CD8-positive, alpha-beta memory T cell (primary cell): ENCODE measurements at regions not wholly inside any gene's neighbourhood (a gene's known extent, or its start where the extent isn't known, plus 50 kb on each side); places are given as distances from the start of the nearest gene placed in this dataset.

Experiments used
- CTCF ChIA-PET: fragments of 350-600 bp; sonication (Branson Sonifier 250); formaldehyde crosslinking; loops from one replicate; lab custom pipeline; 2021; ENCODE audit warnings: antibody characterized with exemption; lab: Charles Lee
- POLR2A ChIA-PET: fragments of 350-600 bp; sonication (Branson Sonifier 250); formaldehyde crosslinking; loops from one replicate; lab custom pipeline; 2021; ENCODE audit warnings: antibody characterized with exemption; lab: Charles Lee
- DNase-seq, 5 donors: peaks; one replicate each; pipeline versions ENCODE4 v3.0.0 to v3.0.0-alpha.2; 2020 to 2022; ENCODE audit warnings: mixed read lengths in 1 of 5
- H3K27ac ChIP-seq: one replicate; pipeline ENCODE4 v1.7.0; 2013; ENCODE audit warnings: low read depth, mild to moderate bottlenecking, low read length, moderate library complexity
- H3K27me3 ChIP-seq: 2 replicates; pipeline ENCODE4 v1.7.0; 2013; ENCODE audit warnings: low read length, mild to moderate bottlenecking; ENCODE audit not compliant: insufficient read depth, poor library complexity, severe bottlenecking
- H3K36me3 ChIP-seq: 2 replicates; pipeline ENCODE4 v1.7.0; 2013; ENCODE audit warnings: mild to moderate bottlenecking, low read length, moderate library complexity; ENCODE audit not compliant: insufficient read depth
- H3K4me1 ChIP-seq: 2 replicates; pipeline ENCODE4 v1.7.0; 2013; ENCODE audit warnings: mild to moderate bottlenecking, low read length, moderate library complexity; ENCODE audit not compliant: insufficient read depth
- H3K4me3 ChIP-seq: 2 replicates; pipeline ENCODE4 v1.7.0; 2013; ENCODE audit warnings: mild to moderate bottlenecking, low read length
- H3K9me3 ChIP-seq: 2 replicates; pipeline ENCODE4 v1.7.0; 2013; ENCODE audit warnings: mild to moderate bottlenecking, low read length
- H3K27ac Mint-ChIP-seq, 8 donors: one replicate each; pipeline ENCODE4 v1.8.0; 2020 to 2021; ENCODE audit warnings: mixed read lengths in 8 of 8, mild to moderate bottlenecking in 6 of 8, inconsistent platforms in 3 of 8, moderate library complexity in 3 of 8
- H3K27me3 Mint-ChIP-seq, 2 donors: one replicate each; pipeline ENCODE4 v1.8.0; 2020 to 2021; ENCODE audit warnings: mixed read lengths in 2 of 2, mild to moderate bottlenecking in 1 of 2, moderate library complexity in 1 of 2
- H3K36me3 Mint-ChIP-seq, 3 donors: one replicate each; pipeline ENCODE4 v1.8.0; 2020 to 2021; ENCODE audit warnings: mixed read lengths in 3 of 3, inconsistent platforms in 1 of 3, mild to moderate bottlenecking in 1 of 3
- H3K4me1 Mint-ChIP-seq, 3 donors: one replicate each; pipeline ENCODE4 v1.8.0; 2020 to 2021; ENCODE audit warnings: mixed read lengths in 3 of 3, inconsistent platforms in 1 of 3, mild to moderate bottlenecking in 1 of 3
- H3K4me3 Mint-ChIP-seq, 7 donors: one replicate each; pipeline ENCODE4 v1.8.0; 2020 to 2021; ENCODE audit warnings: mixed read lengths in 7 of 7, mild to moderate bottlenecking in 6 of 7, moderate library complexity in 4 of 7, inconsistent platforms in 2 of 7
- H3K9me3 Mint-ChIP-seq, 5 donors: one replicate each; pipeline ENCODE4 v1.8.0; 2020 to 2022; ENCODE audit warnings: mixed read lengths in 5 of 5, mild to moderate bottlenecking in 3 of 5, moderate library complexity in 2 of 5, inconsistent platforms in 1 of 5

DNA sequence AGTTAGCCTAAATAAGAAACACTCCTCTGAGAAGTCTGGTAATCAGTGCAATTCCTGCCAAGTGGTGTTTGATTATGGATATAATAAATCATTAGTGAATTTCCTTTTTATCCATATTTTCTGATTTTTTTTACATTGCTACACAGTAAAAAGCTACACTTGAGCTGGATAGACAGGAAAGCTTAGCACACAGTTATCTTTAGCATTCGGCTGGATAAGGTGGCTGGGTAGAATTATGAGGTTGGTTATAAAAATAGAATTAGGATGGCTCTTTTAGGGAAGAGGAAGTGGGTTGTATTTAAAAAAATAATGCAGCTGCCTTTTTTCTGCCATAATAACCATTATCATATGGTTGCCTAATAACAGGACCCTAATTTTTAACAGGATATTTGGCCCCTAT is 460.6 kb downstream of the NAF1 start:
- no peak overlapping the region for H3K27ac Mint-ChIP-seq
- Histone ChIP-seq H3K9me3 (no peaks in the 10 kb centered on the region), H3K4me3 (no peak overlapping the region), H3K4me1 (no peaks in the 10 kb centered on the region), H3K27me3 (no peaks in the 10 kb centered on the region), H3K36me3 (no peaks in the 10 kb centered on the region), H3K27ac (no peak overlapping the region)
- no peaks in the 10 kb centered on the region for H3K27me3 Mint-ChIP-seq
- H3K4me1 Mint-ChIP-seq = no peaks in the 10 kb centered on the region
- DNase-seq = no peak
- POLR2A ChIA-PET = no interaction called here
- CTCF ChIA-PET = no interaction called here
- H3K4me3 Mint-ChIP-seq = no peak overlapping the region
- peaks cover 0 to 22% (median 11%) of the 10 kb centered on the region in 5 donors for H3K9me3 Mint-ChIP-seq
- H3K36me3 Mint-ChIP-seq = no peaks in the 10 kb centered on the region

GRCh38 chr4:162705130-162705803 is 461.4 kb downstream of the NAF1 start:
- Histone ChIP-seq H3K4me3 (no peak overlapping the region), H3K27ac (no peak overlapping the region), H3K4me1 (no peaks in the 10 kb centered on the region), H3K36me3 (no peaks in the 10 kb centered on the region), H3K27me3 (no peaks in the 10 kb centered on the region), H3K9me3 (no peaks in the 10 kb centered on the region)
- Mint-ChIP-seq H3K27me3 (peaks cover 0 to 2% of the 10 kb centered on the region in 2 donors), H3K27ac (no peak overlapping the region), H3K4me1 (no peaks in the 10 kb centered on the region), H3K9me3 (peaks cover 0 to 22% (median 7%) of the 10 kb centered on the region in 5 donors), H3K36me3 (no peaks in the 10 kb centered on the region), H3K4me3 (no peak overlapping the region)
- ChIA-PET CTCF (no interaction called here), POLR2A (no interaction called here)
- DNase-seq = no peak

DNA sequence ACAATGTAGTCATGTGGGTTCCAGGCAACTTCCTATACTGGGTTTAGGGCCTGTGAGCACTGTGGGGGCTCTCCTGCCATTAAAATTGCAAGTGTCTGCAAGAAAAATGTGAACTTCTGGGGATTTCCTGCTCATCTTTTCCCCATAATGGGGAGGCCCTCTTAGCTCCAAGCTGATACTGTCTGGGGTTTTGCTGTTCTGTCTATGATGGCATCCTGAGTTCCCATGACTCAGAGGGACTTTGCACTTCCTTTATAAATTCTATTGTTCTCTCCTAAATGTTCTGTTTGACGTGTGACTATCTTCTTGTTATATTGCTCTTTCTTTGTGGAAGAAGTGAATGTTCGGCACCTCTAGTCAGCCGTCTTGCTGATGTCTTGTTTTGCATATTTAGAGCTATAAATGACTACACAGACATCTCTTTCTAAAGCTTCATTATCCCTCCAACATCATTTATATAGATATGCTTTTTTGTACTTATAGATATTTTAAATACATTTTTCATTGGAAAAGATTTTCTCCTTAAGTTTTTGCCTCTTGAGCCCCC is 465.8 kb downstream of the NAF1 start:
- Mint-ChIP-seq H3K27ac (no peak overlapping the region), H3K4me3 (no peak overlapping the region), H3K4me1 (no peaks in the 10 kb centered on the region), H3K27me3 (peaks cover 0 to 2% of the 10 kb centered on the region in 2 donors), H3K36me3 (no peaks in the 10 kb centered on the region), H3K9me3 (peaks cover 2 to 28% (median 5%) of the 10 kb centered on the region in 5 donors)
- ChIA-PET CTCF (no interaction called here), POLR2A (no interaction called here)
- H3K9me3 ChIP-seq = no peaks in the 10 kb centered on the region
- H3K4me3 ChIP-seq = no peak overlapping the region
- no peaks in the 10 kb centered on the region for H3K4me1 ChIP-seq
- no peaks in the 10 kb centered on the region for H3K36me3 ChIP-seq
- DNase-seq = no peak
- no peak overlapping the region for H3K27ac ChIP-seq
- H3K27me3 ChIP-seq = no peaks in the 10 kb centered on the region

GRCh38 chr4:162700358-162700757 is 466.3 kb downstream of the NAF1 start:
- ChIA-PET POLR2A (no interaction called here), CTCF (no interaction called here)
- no peak overlapping the region for H3K4me3 ChIP-seq
- Mint-ChIP-seq H3K9me3 (peaks cover 2 to 31% (median 7%) of the 10 kb centered on the region in 5 donors), H3K4me1 (no peaks in the 10 kb centered on the region), H3K27ac (no peak overlapping the region), H3K4me3 (no peak overlapping the region), H3K27me3 (peaks cover 0 to 2% of the 10 kb centered on the region in 2 donors), H3K36me3 (no peaks in the 10 kb centered on the region)
- no peak overlapping the region for H3K27ac ChIP-seq
- no peaks in the 10 kb centered on the region for H3K27me3 ChIP-seq
- H3K4me1 ChIP-seq = no peaks in the 10 kb centered on the region
- DNase-seq = no peak
- no peaks in the 10 kb centered on the region for H3K36me3 ChIP-seq
- H3K9me3 ChIP-seq = no peaks in the 10 kb centered on the region

- ChIA-PET CTCF (no interaction called here), POLR2A (no interaction called here)
- H3K27ac Mint-ChIP-seq = no peak overlapping the region
- peaks cover 2 to 38% (median 8%) of the 10 kb centered on the region in 5 donors for H3K9me3 Mint-ChIP-seq
- H3K27ac ChIP-seq = no peak overlapping the region
- peaks cover 0 to 2% of the 10 kb centered on the region in 2 donors for H3K27me3 Mint-ChIP-seq
- no peak overlapping the region for H3K4me3 ChIP-seq
- H3K4me1 ChIP-seq = no peaks in the 10 kb centered on the region
- no peaks in the 10 kb centered on the region for H3K9me3 ChIP-seq
- H3K4me3 Mint-ChIP-seq = no peak overlapping the region
- no peak for DNase-seq
- no peaks in the 10 kb centered on the region for H3K27me3 ChIP-seq
- no peaks in the 10 kb centered on the region for H3K4me1 Mint-ChIP-seq
- H3K36me3 Mint-ChIP-seq = no peaks in the 10 kb centered on the region
- no peaks in the 10 kb centered on the region for H3K36me3 ChIP-seq
These were observed 467.1 kb downstream of the NAF1 start for GRCh38 chr4:162699629-162700028.

DNA sequence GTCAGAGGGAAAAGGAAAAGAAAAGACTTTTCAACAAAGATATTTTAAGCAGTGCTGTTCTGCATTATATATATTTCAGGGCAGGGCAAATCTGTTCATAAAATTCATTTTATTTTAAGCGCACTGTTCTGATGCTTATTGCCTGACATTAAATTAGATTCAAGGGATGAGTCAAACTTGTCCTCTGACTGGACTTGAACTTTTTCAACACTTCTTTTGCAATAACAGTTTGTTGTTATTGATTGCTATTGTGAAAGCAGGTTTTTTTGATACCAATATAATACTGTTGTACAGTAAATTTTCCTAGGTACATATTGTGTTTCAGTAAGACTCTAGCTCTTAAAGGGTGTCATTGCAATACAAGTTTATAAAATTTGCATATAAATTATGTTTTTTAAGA is 481.3 kb downstream of the NAF1 start:
- no peaks in the 10 kb centered on the region for H3K4me1 Mint-ChIP-seq
- H3K36me3 Mint-ChIP-seq = no peaks in the 10 kb centered on the region
- ChIA-PET POLR2A (no interaction called here), CTCF (no interaction called here)
- H3K9me3 Mint-ChIP-seq = peaks cover 0 to 11% (median 0%) of the 10 kb centered on the region in 5 donors
- Histone ChIP-seq H3K4me1 (no peaks in the 10 kb centered on the region), H3K4me3 (no peak overlapping the region), H3K9me3 (no peaks in the 10 kb centered on the region), H3K27ac (no peak overlapping the region), H3K27me3 (no peaks in the 10 kb centered on the region), H3K36me3 (no peaks in the 10 kb centered on the region)
- H3K4me3 Mint-ChIP-seq = no peak overlapping the region
- H3K27ac Mint-ChIP-seq = no peak overlapping the region
- no peaks in the 10 kb centered on the region for H3K27me3 Mint-ChIP-seq
- DNase-seq = no peak

GRCh38 chr4:162684998-162685397 is 481.7 kb downstream of the NAF1 start:
- H3K27me3 ChIP-seq = no peaks in the 10 kb centered on the region
- Mint-ChIP-seq H3K4me3 (no peak overlapping the region), H3K27ac (no peak overlapping the region), H3K27me3 (no peaks in the 10 kb centered on the region), H3K36me3 (no peaks in the 10 kb centered on the region), H3K9me3 (peaks cover 0 to 16% (median 4%) of the 10 kb centered on the region in 5 donors), H3K4me1 (no peaks in the 10 kb centered on the region)
- no peak for DNase-seq
- H3K4me3 ChIP-seq = no peak overlapping the region
- H3K9me3 ChIP-seq = no peaks in the 10 kb centered on the region
- H3K4me1 ChIP-seq = no peaks in the 10 kb centered on the region
- H3K36me3 ChIP-seq = no peaks in the 10 kb centered on the region
- ChIA-PET POLR2A (no interaction called here), CTCF (no interaction called here)
- no peak overlapping the region for H3K27ac ChIP-seq

DNA sequence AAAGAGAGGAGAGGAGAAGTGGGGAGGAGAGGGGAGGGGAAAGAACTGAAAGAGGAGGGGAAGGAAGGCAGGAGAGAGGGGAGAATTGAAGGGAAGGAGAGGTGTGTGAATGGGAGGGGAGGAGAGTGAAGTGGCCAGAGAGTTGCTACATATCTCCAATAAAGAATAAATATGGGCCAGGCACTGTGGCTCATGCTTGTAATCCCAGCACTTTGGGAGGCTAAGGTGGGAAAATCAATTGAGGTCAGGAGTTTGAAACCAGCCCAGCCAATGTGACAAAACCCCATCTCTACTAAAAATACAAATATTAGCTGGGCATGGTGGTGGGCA is 482.4 kb downstream of the NAF1 start:
- Mint-ChIP-seq H3K27me3 (no peaks in the 10 kb centered on the region), H3K4me1 (no peaks in the 10 kb centered on the region), H3K36me3 (no peaks in the 10 kb centered on the region), H3K27ac (no peak overlapping the region), H3K9me3 (peaks cover 0 to 22% (median 9%) of the 10 kb centered on the region in 5 donors), H3K4me3 (no peak overlapping the region)
- no peak overlapping the region for H3K27ac ChIP-seq
- DNase-seq = no peak
- ChIA-PET CTCF (no interaction called here), POLR2A (no interaction called here)
- no peak overlapping the region for H3K4me3 ChIP-seq
- no peaks in the 10 kb centered on the region for H3K27me3 ChIP-seq
- H3K36me3 ChIP-seq = no peaks in the 10 kb centered on the region
- no peaks in the 10 kb centered on the region for H3K4me1 ChIP-seq
- H3K9me3 ChIP-seq = no peaks in the 10 kb centered on the region
